HEK293 (cell line): ENCODE measurements at regions not wholly inside any gene's neighbourhood (a gene's known extent, or its start where the extent isn't known, plus 50 kb on each side); places are given as distances from the start of the nearest gene placed in this dataset.

ENCODE experiments used
- CTCF ChIA-PET: fragments of 350-600 bp; formaldehyde crosslinking; extraction: SDS; loops from one replicate; lab custom pipeline; 2021; ENCODE audit warnings: antibody characterized with exemption; lab: Yijun Ruan, JAX
- POLR2A ChIA-PET: fragments of 300-600 bp; formaldehyde crosslinking; extraction: SDS; loops from one replicate; lab custom pipeline; 2020; ENCODE audit warnings: antibody characterized with exemption, inconsistent platforms; lab: Yijun Ruan, JAX
- H3K27ac ChIP-seq: fragments of 200-500 bp; sonication (Bioruptor generic); 2 replicates; pipeline ENCODE4 v1.5.1; 2014; ENCODE audit warnings: low read depth, low read length, control low read depth, inconsistent platforms; ENCODE audit errors: extremely low read depth
- H3K36me3 ChIP-seq, 2 experiments: fragments of 200-500 bp in 1 of 2; sonication (Bioruptor generic) in 1 of 2; 1 replicate in 1 of 2; 2 replicates in 1 of 2; pipeline ENCODE4 v1.5.1; 2014 to 2017; ENCODE audit warnings: inconsistent platforms in 2 of 2, low read length in 2 of 2; ENCODE audit not compliant: control insufficient read depth in 2 of 2, insufficient read depth in 1 of 2
- H3K4me1 ChIP-seq: fragments of 200-500 bp; sonication (Bioruptor generic); 2 replicates; pipeline ENCODE4 v1.5.1; 2014; ENCODE audit warnings: mild to moderate bottlenecking, low read length, inconsistent platforms; ENCODE audit not compliant: control insufficient read depth, insufficient read depth
- H3K4me3 ChIP-seq: 2 replicates; pipeline ENCODE4 v1.5.1; 2011; ENCODE audit warnings: low read depth, mild to moderate bottlenecking, control low read depth, low read length, moderate library complexity
- H3K9me3 ChIP-seq: fragments of 200-500 bp; sonication (Bioruptor generic); 2 replicates; pipeline ENCODE4 v1.5.1; 2014; ENCODE audit warnings: low read depth, low read length, inconsistent platforms; ENCODE audit not compliant: control insufficient read depth, insufficient read depth
- KLF1 ChIP-seq: fragments of 450-650 bp; formaldehyde crosslinking; IDR thresholded peaks from 2 replicates; pipeline ENCODE4 v1.5.1; 2016; ENCODE audit warnings: missing biosample characterization, missing genetic modification characterization
- KLF9 ChIP-seq: fragments of 450-650 bp; formaldehyde crosslinking; IDR thresholded peaks from 2 replicates; pipeline ENCODE4 v1.5.1; 2016; ENCODE audit warnings: missing biosample characterization, missing genetic modification characterization, low read depth
- PRDM1 ChIP-seq: fragments of 450-650 bp; formaldehyde crosslinking; IDR thresholded peaks from 2 replicates; pipeline ENCODE4; 2016; ENCODE audit warnings: missing biosample characterization, missing genetic modification characterization
- RBAK ChIP-seq: fragments of 450-650 bp; formaldehyde crosslinking; IDR thresholded peaks from 2 replicates; pipeline ENCODE4 v1.5.1; 2016; ENCODE audit warnings: missing biosample characterization, missing genetic modification characterization
- ZBTB20 ChIP-seq: fragments of 450-650 bp; formaldehyde crosslinking; IDR thresholded peaks from 2 replicates; pipeline ENCODE4 v1.5.1; 2016; ENCODE audit warnings: missing biosample characterization, missing genetic modification characterization
- ZFHX2 ChIP-seq: fragments of 450-650 bp; formaldehyde crosslinking; conservative IDR thresholded peaks from 2 replicates; pipeline ENCODE4 v1.5.1; 2016; ENCODE audit warnings: missing biosample characterization, missing genetic modification characterization
- ZIC2 ChIP-seq: fragments of 450-650 bp; formaldehyde crosslinking; IDR thresholded peaks from 2 replicates; pipeline ENCODE4 v1.5.1; 2016; ENCODE audit warnings: missing biosample characterization, missing genetic modification characterization
- ZNF114 ChIP-seq: fragments of 450-650 bp; formaldehyde crosslinking; IDR thresholded peaks from 2 replicates; pipeline ENCODE4 v1.5.0; 2017; ENCODE audit warnings: missing biosample characterization, missing genetic modification characterization
- ZNF132 ChIP-seq: fragments of 450-650 bp; formaldehyde crosslinking; IDR thresholded peaks from 2 replicates; pipeline ENCODE4 v1.5.1; 2017; ENCODE audit warnings: missing biosample characterization, missing genetic modification characterization, borderline replicate concordance
- ZNF169 ChIP-seq: fragments of 450-650 bp; formaldehyde crosslinking; IDR thresholded peaks from 2 replicates; pipeline ENCODE4 v1.5.1; 2016; ENCODE audit warnings: missing biosample characterization, missing genetic modification characterization
- ZNF266 ChIP-seq: fragments of 450-650 bp; formaldehyde crosslinking; IDR thresholded peaks from 2 replicates; pipeline ENCODE4 v1.5.1; 2016; ENCODE audit warnings: missing biosample characterization, missing genetic modification characterization, low read depth
- ZNF394 ChIP-seq: fragments of 450-650 bp; formaldehyde crosslinking; IDR thresholded peaks from 2 replicates; pipeline ENCODE4 v1.5.1; 2016; ENCODE audit warnings: missing biosample characterization, missing genetic modification characterization, mild to moderate bottlenecking, moderate library complexity, borderline replicate concordance
- ZNF416 ChIP-seq: fragments of 450-650 bp; formaldehyde crosslinking; IDR thresholded peaks from 2 replicates; pipeline ENCODE4 v1.5.1; 2016; ENCODE audit warnings: missing biosample characterization, missing genetic modification characterization
- ZNF610 ChIP-seq: fragments of 450-650 bp; formaldehyde crosslinking; IDR thresholded peaks from 2 replicates; pipeline ENCODE4 v1.5.1; 2016; ENCODE audit warnings: missing biosample characterization, missing genetic modification characterization, borderline replicate concordance
- ZNF629 ChIP-seq: fragments of 450-650 bp; formaldehyde crosslinking; IDR thresholded peaks from 2 replicates; pipeline ENCODE4 v1.5.1; 2017; ENCODE audit warnings: missing biosample characterization, missing genetic modification characterization
- ZNF654 ChIP-seq: fragments of 450-650 bp; formaldehyde crosslinking; IDR thresholded peaks from 2 replicates; pipeline ENCODE4 v1.5.1; 2016; ENCODE audit warnings: low read depth, missing biosample characterization, missing genetic modification characterization
- ZNF785 ChIP-seq: fragments of 450-650 bp; formaldehyde crosslinking; IDR thresholded peaks from 2 replicates; pipeline ENCODE4 v1.5.1; 2016; ENCODE audit warnings: missing biosample characterization, missing genetic modification characterization
- ZNF792 ChIP-seq: fragments of 450-650 bp; formaldehyde crosslinking; IDR thresholded peaks from 2 replicates; pipeline ENCODE4 v1.5.1; 2016; ENCODE audit warnings: missing biosample characterization, missing genetic modification characterization
- TF ChIP-seq, protein P1 (sequence below): fragments of 450-650 bp; formaldehyde crosslinking; IDR thresholded peaks from 2 replicates; pipeline ENCODE4 v1.5.1; 2017; ENCODE audit warnings: missing biosample characterization, missing genetic modification characterization
- TF ChIP-seq, protein P2 (sequence below): fragments of 450-650 bp; formaldehyde crosslinking; IDR thresholded peaks from 2 replicates; pipeline ENCODE4 v1.5.1; 2017; ENCODE audit warnings: missing biosample characterization, missing genetic modification characterization
- TF ChIP-seq, protein P3 (sequence below): fragments of 450-650 bp; formaldehyde crosslinking; IDR thresholded peaks from 2 replicates; pipeline ENCODE4 v1.5.1; 2017; ENCODE audit warnings: missing biosample characterization, missing genetic modification characterization
- TF ChIP-seq, protein P4 (sequence below): fragments of 450-650 bp; formaldehyde crosslinking; IDR thresholded peaks from 2 replicates; pipeline ENCODE4 v1.5.1; 2016; ENCODE audit warnings: missing biosample characterization, missing genetic modification characterization
- TF ChIP-seq, protein P5 (sequence below): fragments of 450-650 bp; formaldehyde crosslinking; IDR thresholded peaks from 2 replicates; pipeline ENCODE4 v1.5.1; 2016; ENCODE audit warnings: missing biosample characterization, missing genetic modification characterization
- TF ChIP-seq, protein P6 (sequence below): fragments of 450-650 bp; IDR thresholded peaks from 2 replicates; pipeline ENCODE4 v1.5.1; 2018; ENCODE audit warnings: missing biosample characterization, missing genetic modification characterization

DNA sequence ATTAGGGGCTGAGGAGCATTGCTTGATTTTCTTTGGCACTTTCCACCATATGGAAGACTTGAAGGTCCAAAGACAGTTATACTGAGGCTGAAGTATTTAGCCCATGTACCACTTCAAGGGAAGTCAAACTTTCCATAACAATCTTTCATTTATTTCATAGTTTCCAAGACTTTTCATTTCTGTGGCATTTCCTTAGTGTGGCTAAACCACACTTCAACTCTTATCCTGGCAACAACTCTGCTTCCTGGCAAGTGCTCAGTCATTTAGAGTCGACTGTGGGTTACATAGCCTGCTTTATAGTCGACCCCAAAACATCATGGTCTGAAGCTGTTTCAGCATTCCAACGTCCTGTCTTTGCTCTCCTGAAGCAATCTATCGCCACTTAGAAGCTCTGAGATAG lies 343.0 kb upstream of the SEMA3D start:
- ChIA-PET POLR2A (no interaction called here), CTCF (interaction anchor here (0.6 to 1.1 kb wide), 2 partner anchors 187 to 220 kb away, joined by 3 read pairs; no protein-coding TSS in a partner anchor)
- H3K9me3 ChIP-seq, result no peaks in the 10 kb centered on the region
- H3K27ac ChIP-seq, result no peak overlapping the region
- H3K4me1 ChIP-seq, result no peaks in the 10 kb centered on the region
- no peak overlapping the region for H3K4me3 ChIP-seq
- no peaks in the 10 kb centered on the region for H3K36me3 ChIP-seq
- TF ChIP-seq ZNF785 (tag by site-specific recombination) (no peak), ZFHX2 (tag by site-specific recombination) (no peak), ZNF610 (tag by site-specific recombination) (no peak), KLF9 (tag by site-specific recombination) (no peak), PRDM1 (tag by site-specific recombination) (no peak), ZNF792 (tag by site-specific recombination) (no peak), ZBTB20 (tag by site-specific recombination) (no peak), ZNF416 (tag by site-specific recombination) (no peak)
- TF ChIP-seq, protein P1, sequence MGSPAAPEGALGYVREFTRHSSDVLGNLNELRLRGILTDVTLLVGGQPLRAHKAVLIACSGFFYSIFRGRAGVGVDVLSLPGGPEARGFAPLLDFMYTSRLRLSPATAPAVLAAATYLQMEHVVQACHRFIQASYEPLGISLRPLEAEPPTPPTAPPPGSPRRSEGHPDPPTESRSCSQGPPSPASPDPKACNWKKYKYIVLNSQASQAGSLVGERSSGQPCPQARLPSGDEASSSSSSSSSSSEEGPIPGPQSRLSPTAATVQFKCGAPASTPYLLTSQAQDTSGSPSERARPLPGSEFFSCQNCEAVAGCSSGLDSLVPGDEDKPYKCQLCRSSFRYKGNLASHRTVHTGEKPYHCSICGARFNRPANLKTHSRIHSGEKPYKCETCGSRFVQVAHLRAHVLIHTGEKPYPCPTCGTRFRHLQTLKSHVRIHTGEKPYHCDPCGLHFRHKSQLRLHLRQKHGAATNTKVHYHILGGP (tag by site-specific recombination), result no peak

DNA sequence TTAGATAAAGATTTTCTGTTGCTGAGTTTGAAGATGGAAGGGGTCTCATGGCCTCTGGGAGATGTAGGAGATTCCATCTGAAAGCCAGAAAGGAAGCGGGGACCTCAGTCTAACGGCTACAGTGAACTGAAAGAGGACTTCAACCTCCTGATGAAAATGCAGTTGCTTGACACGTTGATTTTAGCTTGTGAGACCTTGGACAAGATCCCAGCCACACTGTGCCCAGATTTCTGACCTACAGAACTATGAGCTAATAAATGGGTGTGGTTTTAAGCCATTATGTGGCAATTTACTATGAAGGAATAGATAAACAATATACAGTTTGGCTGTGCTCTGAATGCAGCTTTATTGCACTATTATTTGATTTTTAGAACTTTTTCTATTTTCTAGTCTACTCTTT lies 342.3 kb upstream of the SEMA3D start:
- no peaks in the 10 kb centered on the region for H3K9me3 ChIP-seq
- ChIA-PET POLR2A (no interaction called here), CTCF (interaction anchor here (0.6 to 1.1 kb wide), 2 partner anchors 187 to 221 kb away, joined by 3 read pairs; no protein-coding TSS in a partner anchor)
- no peaks in the 10 kb centered on the region for H3K36me3 ChIP-seq
- TF ChIP-seq, protein P2, sequence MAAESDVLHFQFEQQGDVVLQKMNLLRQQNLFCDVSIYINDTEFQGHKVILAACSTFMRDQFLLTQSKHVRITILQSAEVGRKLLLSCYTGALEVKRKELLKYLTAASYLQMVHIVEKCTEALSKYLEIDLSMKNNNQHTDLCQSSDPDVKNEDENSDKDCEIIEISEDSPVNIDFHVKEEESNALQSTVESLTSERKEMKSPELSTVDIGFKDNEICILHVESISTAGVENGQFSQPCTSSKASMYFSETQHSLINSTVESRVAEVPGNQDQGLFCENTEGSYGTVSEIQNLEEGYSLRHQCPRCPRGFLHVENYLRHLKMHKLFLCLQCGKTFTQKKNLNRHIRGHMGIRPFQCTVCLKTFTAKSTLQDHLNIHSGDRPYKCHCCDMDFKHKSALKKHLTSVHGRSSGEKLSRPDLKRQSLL (tag by site-specific recombination), result no peak
- no peak for TF ChIP-seq PRDM1 (tag by site-specific recombination)
- TF ChIP-seq RBAK, result no peak
- TF ChIP-seq, protein P3, sequence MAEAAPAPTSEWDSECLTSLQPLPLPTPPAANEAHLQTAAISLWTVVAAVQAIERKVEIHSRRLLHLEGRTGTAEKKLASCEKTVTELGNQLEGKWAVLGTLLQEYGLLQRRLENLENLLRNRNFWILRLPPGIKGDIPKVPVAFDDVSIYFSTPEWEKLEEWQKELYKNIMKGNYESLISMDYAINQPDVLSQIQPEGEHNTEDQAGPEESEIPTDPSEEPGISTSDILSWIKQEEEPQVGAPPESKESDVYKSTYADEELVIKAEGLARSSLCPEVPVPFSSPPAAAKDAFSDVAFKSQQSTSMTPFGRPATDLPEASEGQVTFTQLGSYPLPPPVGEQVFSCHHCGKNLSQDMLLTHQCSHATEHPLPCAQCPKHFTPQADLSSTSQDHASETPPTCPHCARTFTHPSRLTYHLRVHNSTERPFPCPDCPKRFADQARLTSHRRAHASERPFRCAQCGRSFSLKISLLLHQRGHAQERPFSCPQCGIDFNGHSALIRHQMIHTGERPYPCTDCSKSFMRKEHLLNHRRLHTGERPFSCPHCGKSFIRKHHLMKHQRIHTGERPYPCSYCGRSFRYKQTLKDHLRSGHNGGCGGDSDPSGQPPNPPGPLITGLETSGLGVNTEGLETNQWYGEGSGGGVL (tag by site-specific recombination), result no peak
- no peak overlapping the region for H3K27ac ChIP-seq
- no peaks in the 10 kb centered on the region for H3K4me1 ChIP-seq
- no peak overlapping the region for H3K4me3 ChIP-seq

DNA sequence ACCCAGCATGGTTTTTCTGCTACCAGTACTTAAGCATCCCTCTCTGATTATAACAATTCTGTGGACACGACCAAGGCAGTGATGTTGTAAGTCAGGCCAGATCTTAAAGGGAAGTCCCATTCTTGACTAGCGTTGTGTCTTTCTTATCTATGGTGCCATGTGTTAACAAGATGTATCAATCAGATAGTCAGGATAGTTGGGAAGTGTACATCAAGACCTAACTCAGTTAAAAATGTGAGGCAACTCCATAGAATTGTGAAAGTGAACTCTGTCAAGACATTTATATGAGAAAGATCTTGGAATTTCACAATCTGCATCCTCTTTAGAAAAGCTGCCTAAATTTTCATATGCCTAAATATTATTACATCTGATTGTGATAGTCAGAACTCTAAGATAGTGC lies 341.7 kb upstream of the SEMA3D start:
- CTCF ChIA-PET, result no interaction called here
- TF ChIP-seq ZIC2 (tag by site-specific recombination) (no peak), ZNF114 (tag by site-specific recombination) (no peak), KLF1 (tag by site-specific recombination) (no peak), ZNF266 (tag by site-specific recombination) (no peak), ZNF394 (tag by site-specific recombination) (no peak), ZNF132 (tag by site-specific recombination) (no peak), ZNF629 (tag by site-specific recombination) (no peak), ZNF416 (tag by site-specific recombination) (no peak), ZNF169 (tag by site-specific recombination) (no peak), ZNF654 (tag by site-specific recombination) (no peak)
- TF ChIP-seq, protein P4, sequence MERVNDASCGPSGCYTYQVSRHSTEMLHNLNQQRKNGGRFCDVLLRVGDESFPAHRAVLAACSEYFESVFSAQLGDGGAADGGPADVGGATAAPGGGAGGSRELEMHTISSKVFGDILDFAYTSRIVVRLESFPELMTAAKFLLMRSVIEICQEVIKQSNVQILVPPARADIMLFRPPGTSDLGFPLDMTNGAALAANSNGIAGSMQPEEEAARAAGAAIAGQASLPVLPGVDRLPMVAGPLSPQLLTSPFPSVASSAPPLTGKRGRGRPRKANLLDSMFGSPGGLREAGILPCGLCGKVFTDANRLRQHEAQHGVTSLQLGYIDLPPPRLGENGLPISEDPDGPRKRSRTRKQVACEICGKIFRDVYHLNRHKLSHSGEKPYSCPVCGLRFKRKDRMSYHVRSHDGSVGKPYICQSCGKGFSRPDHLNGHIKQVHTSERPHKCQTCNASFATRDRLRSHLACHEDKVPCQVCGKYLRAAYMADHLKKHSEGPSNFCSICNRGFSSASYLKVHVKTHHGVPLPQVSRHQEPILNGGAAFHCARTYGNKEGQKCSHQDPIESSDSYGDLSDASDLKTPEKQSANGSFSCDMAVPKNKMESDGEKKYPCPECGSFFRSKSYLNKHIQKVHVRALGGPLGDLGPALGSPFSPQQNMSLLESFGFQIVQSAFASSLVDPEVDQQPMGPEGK (tag by site-specific recombination), result no peak
- TF ChIP-seq, protein P5, sequence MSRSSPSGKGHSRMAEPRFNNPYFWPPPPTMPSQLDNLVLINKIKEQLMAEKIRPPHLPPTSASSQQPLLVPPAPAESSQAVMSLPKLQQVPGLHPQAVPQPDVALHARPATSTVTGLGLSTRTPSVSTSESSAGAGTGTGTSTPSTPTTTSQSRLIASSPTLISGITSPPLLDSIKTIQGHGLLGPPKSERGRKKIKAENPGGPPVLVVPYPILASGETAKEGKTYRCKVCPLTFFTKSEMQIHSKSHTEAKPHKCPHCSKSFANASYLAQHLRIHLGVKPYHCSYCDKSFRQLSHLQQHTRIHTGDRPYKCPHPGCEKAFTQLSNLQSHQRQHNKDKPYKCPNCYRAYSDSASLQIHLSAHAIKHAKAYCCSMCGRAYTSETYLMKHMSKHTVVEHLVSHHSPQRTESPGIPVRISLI (tag by site-specific recombination), result no peak
- TF ChIP-seq, protein P6, sequence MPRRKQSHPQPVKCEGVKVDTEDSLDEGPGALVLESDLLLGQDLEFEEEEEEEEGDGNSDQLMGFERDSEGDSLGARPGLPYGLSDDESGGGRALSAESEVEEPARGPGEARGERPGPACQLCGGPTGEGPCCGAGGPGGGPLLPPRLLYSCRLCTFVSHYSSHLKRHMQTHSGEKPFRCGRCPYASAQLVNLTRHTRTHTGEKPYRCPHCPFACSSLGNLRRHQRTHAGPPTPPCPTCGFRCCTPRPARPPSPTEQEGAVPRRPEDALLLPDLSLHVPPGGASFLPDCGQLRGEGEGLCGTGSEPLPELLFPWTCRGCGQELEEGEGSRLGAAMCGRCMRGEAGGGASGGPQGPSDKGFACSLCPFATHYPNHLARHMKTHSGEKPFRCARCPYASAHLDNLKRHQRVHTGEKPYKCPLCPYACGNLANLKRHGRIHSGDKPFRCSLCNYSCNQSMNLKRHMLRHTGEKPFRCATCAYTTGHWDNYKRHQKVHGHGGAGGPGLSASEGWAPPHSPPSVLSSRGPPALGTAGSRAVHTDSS (tag by site-specific recombination), result no peak

More for the DNA sequence above, 341.7 kb upstream of the SEMA3D start:
- no peak overlapping the region for H3K4me3 ChIP-seq
- H3K36me3 ChIP-seq, result no peaks in the 10 kb centered on the region
- H3K9me3 ChIP-seq, result no peaks in the 10 kb centered on the region
- no peak overlapping the region for H3K27ac ChIP-seq
- POLR2A ChIA-PET, result no interaction called here
- H3K4me1 ChIP-seq, result no peaks in the 10 kb centered on the region
